Caco-2 (cell line): ENCODE measurements at regions not wholly inside any gene's neighbourhood (a gene's known extent, or its start where the extent isn't known, plus 50 kb on each side); places are given as distances from the start of the nearest gene placed in this dataset.

Experiments used
- BruUV-seq: library from RNA; stranded (reverse); fragments of 400-500 nt; replicated peaks from 2 replicates; lab custom pipeline; 2021; lab: Mats Ljungman, UMichigan
- CTCF ChIA-PET: fragments of 300-600 bp; sonication (Branson Sonifier 250); formaldehyde crosslinking; loops from one replicate; lab custom pipeline; 2022; ENCODE audit warnings: antibody characterized with exemption; lab: Charles Lee
- POLR2A ChIA-PET: fragments of 300-600 bp; sonication (Branson Sonifier 250); formaldehyde crosslinking; loops from one replicate; lab custom pipeline; 2022; ENCODE audit warnings: antibody characterized with exemption; lab: Charles Lee
- DNase-seq, 2 experiments: peaks; one replicate each; pipeline versions ENCODE4 v3.0.0 to v3.0.0-alpha.2; 2020 to 2022
- H3K27me3 ChIP-seq: replicated peaks from 2 replicates; pipeline ENCODE4 v1.6.0; 2011; ENCODE audit warnings: low read length; ENCODE audit not compliant: control insufficient read depth, insufficient read depth
- H3K36me3 ChIP-seq: 2 replicates; pipeline ENCODE4 v1.5.1; 2011; ENCODE audit warnings: low read length; ENCODE audit not compliant: control insufficient read depth, insufficient read depth
- H3K4me1 ChIP-seq: fragments of 250-450 bp; sonication (Bioruptor Pico); 2 replicates; pipeline ENCODE4 v1.5.1; 2020; ENCODE audit warnings: mild to moderate bottlenecking
- H3K4me3 ChIP-seq: 2 replicates; pipeline ENCODE4 v1.5.1; 2011; ENCODE audit warnings: low read depth, mild to moderate bottlenecking, control low read depth, low read length
- H3K9me3 ChIP-seq: fragments of 250-450 bp; sonication (Bioruptor Pico); 2 replicates; pipeline ENCODE4 v1.5.1; 2020; ENCODE audit warnings: mild to moderate bottlenecking, moderate library complexity
- H3K27ac Mint-ChIP-seq: one replicate; pipeline ENCODE4 v1.8.0; 2022; ENCODE audit warnings: mixed read lengths; ENCODE audit not compliant: unreplicated experiment
- H3K27me3 Mint-ChIP-seq: one replicate; pipeline ENCODE4 v1.8.0; 2022; ENCODE audit warnings: mixed read lengths; ENCODE audit not compliant: insufficient read depth, unreplicated experiment
- H3K36me3 Mint-ChIP-seq: one replicate; pipeline ENCODE4 v1.8.0; 2022; ENCODE audit warnings: mild to moderate bottlenecking, mixed read lengths; ENCODE audit not compliant: insufficient read depth, unreplicated experiment
- H3K4me1 Mint-ChIP-seq: one replicate; pipeline ENCODE4 v1.8.0; 2022; ENCODE audit warnings: low read depth, mixed read lengths; ENCODE audit not compliant: unreplicated experiment
- H3K4me3 Mint-ChIP-seq: one replicate; pipeline ENCODE4 v1.8.0; 2022; ENCODE audit warnings: mild to moderate bottlenecking, moderate library complexity, mixed read lengths; ENCODE audit not compliant: unreplicated experiment
- H3K9me3 Mint-ChIP-seq: one replicate; pipeline ENCODE4 v1.8.0; 2022; ENCODE audit warnings: mixed read lengths; ENCODE audit not compliant: unreplicated experiment
- intact Hi-C: fragments of 100-400 bp; cut with micrococcal nuclease; formaldehyde crosslinking; loops from one replicate; pipeline ENCODE4 v1.10.0; 2022; ENCODE audit not compliant: unreplicated experiment
- TF ChIP-seq, protein P1 (sequence below), 2 experiments: fragments of 200-600 bp in 1 of 2; IDR thresholded peaks; 1 replicate in 1 of 2; 2 replicates in 1 of 2; pipeline versions ENCODE4 v1.5.1 to v1.8.0; 2011 to 2022; ENCODE audit warnings: antibody characterized with exemption in 1 of 2, control low read depth in 1 of 2, inconsistent platforms in 1 of 2, low read depth in 1 of 2, low read length in 1 of 2, mild to moderate bottlenecking in 1 of 2, moderate library complexity in 1 of 2; ENCODE audit not compliant: insufficient read depth in 1 of 2, severe bottlenecking in 1 of 2, unreplicated experiment in 1 of 2

DNA sequence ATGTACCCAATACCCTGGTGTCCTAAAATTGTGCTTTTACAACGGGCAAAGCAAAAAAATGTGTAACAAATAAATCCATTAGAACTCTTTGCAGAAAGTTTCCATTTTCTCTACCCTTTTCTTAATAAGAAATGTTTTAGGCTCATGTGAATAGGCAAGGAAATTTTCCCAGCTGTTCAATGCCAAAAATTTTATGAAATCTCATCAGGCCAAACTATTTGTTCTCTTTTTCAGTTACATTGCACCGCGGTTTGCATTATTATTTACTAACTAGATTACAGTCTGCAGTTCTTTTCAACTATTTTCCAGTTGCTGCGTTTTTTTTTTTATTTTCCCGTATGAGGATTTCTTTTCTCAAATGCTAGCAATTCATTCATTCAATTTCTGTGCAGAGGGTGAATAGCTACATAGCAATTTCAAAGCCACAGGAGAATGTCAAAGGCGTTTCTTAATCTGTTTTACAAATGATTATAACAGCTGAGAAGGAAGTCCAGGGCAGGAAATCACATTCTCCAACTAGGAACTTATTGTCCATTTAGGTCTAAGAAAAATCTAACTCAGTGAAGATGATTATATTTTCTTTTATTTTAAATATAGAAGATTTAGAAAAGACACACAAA is 367.5 kb upstream of the MMADHC start:
- no peaks in the 10 kb centered on the region for H3K27me3 ChIP-seq
- H3K36me3 ChIP-seq: no peaks in the 10 kb centered on the region
- Mint-ChIP-seq H3K36me3 (no peaks in the 10 kb centered on the region), H3K27me3 (no peaks in the 10 kb centered on the region), H3K4me3 (no peak overlapping the region), H3K27ac (no peak overlapping the region), H3K4me1 (peaks cover 7% of the 10 kb centered on the region), H3K9me3 (no peaks in the 10 kb centered on the region)
- TF ChIP-seq, protein P1, sequence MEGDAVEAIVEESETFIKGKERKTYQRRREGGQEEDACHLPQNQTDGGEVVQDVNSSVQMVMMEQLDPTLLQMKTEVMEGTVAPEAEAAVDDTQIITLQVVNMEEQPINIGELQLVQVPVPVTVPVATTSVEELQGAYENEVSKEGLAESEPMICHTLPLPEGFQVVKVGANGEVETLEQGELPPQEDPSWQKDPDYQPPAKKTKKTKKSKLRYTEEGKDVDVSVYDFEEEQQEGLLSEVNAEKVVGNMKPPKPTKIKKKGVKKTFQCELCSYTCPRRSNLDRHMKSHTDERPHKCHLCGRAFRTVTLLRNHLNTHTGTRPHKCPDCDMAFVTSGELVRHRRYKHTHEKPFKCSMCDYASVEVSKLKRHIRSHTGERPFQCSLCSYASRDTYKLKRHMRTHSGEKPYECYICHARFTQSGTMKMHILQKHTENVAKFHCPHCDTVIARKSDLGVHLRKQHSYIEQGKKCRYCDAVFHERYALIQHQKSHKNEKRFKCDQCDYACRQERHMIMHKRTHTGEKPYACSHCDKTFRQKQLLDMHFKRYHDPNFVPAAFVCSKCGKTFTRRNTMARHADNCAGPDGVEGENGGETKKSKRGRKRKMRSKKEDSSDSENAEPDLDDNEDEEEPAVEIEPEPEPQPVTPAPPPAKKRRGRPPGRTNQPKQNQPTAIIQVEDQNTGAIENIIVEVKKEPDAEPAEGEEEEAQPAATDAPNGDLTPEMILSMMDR (IDR thresholded peaks at IDR 0.05; ENCODE audit: insufficient read depth in 1 of 2, low read depth in 1 of 2, low read length in 1 of 2, severe bottlenecking in 1 of 2, unreplicated experiment in 1 of 2): no peak
- CTCF ChIA-PET: no interaction called here
- no peak overlapping the region for H3K4me3 ChIP-seq
- POLR2A ChIA-PET: no interaction called here
- 0 out of 2 replicates have a peak, but pooled peaks cover 3% of the 10 kb centered on the region for H3K9me3 ChIP-seq
- no TSS peak for BruUV-seq
- intact Hi-C loops: no loop called here
- H3K4me1 ChIP-seq: 0 out of 2 replicates have a peak, but pooled peaks cover 6% of the 10 kb centered on the region
- DNase-seq: no peak

DNA sequence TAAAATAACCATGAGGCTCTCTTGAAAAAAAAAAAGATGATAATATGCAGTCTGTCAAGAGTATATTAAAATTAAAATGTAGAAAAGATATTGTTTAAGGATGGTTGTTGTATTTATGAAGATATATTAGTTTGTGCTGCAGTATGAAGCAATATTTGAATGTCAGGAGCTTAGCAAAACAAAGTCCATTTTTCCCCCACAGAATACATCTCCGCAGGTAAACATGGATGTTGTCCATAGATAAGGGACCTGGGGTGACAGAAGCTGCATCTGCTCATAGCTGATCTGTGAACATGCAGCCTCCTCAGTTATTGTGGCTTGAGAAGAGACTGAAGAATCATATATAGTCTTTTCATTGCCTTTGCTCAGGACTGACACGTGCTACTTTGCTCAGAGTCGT is 366.1 kb upstream of the MMADHC start:
- Mint-ChIP-seq H3K36me3 (no peaks in the 10 kb centered on the region), H3K27ac (no peak overlapping the region), H3K27me3 (no peaks in the 10 kb centered on the region), H3K4me1 (peaks cover 7% of the 10 kb centered on the region), H3K9me3 (no peaks in the 10 kb centered on the region), H3K4me3 (no peak overlapping the region)
- Histone ChIP-seq H3K4me1 (0 out of 2 replicates have a peak, but pooled peaks cover 6% of the 10 kb centered on the region), H3K9me3 (no peaks in the 10 kb centered on the region), H3K4me3 (no peak overlapping the region), H3K36me3 (no peaks in the 10 kb centered on the region), H3K27me3 (no peaks in the 10 kb centered on the region)
- BruUV-seq: no TSS peak
- intact Hi-C loops: no loop called here
- peak in 1 of 2 experiments; percentile 4 for DNase-seq
- POLR2A ChIA-PET: no interaction called here
- CTCF ChIA-PET: no interaction called here
- TF ChIP-seq, protein P1 (IDR thresholded peaks at IDR 0.05; ENCODE audit: insufficient read depth in 1 of 2, low read depth in 1 of 2, low read length in 1 of 2, severe bottlenecking in 1 of 2, unreplicated experiment in 1 of 2): no peak

DNA sequence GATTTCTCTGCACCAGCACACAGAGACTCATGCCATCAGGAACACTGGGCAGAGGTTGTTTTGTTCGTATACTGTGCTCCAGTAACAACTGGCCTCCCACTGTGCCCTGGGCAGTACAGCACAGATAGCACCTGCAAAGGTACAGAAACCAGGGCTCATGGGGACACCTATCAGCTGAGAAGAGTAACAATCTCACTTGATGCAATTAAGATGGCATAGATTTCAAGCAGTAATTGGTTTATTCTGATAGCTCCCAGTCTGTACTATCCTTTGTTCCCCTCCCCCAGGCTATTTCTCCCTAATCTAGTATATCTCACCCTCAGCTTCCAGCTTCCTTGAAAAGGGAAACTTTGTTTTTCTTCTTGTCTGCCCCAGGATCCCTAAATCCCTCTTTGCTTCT is 343.9 kb upstream of the MMADHC start:
- Histone ChIP-seq H3K4me3 (no peak overlapping the region), H3K27me3 (no peaks in the 10 kb centered on the region), H3K36me3 (no peaks in the 10 kb centered on the region), H3K4me1 (no peaks in the 10 kb centered on the region), H3K9me3 (no peaks in the 10 kb centered on the region)
- no peaks in the 10 kb centered on the region for H3K27me3 Mint-ChIP-seq
- intact Hi-C loops: loop anchor here (10.0 kb wide), 1 partner anchor 337 kb away; no protein-coding TSS in a partner anchor
- BruUV-seq: no TSS peak
- H3K27ac Mint-ChIP-seq: no peak overlapping the region
- H3K4me3 Mint-ChIP-seq: no peak overlapping the region
- no peak for DNase-seq
- TF ChIP-seq, protein P1 (IDR thresholded peaks at IDR 0.05; ENCODE audit: insufficient read depth in 1 of 2, low read depth in 1 of 2, low read length in 1 of 2, severe bottlenecking in 1 of 2, unreplicated experiment in 1 of 2): no peak
- H3K9me3 Mint-ChIP-seq: no peaks in the 10 kb centered on the region
- no peaks in the 10 kb centered on the region for H3K36me3 Mint-ChIP-seq
- ChIA-PET CTCF (no interaction called here), POLR2A (no interaction called here)
- no peaks in the 10 kb centered on the region for H3K4me1 Mint-ChIP-seq
